Esophagus muscularis mucosa (tissue), 4 donors: ENCODE measurements at regions not wholly inside any gene's neighbourhood (a gene's known extent, or its start where the extent isn't known, plus 50 kb on each side); places are given as distances from the start of the nearest gene placed in this dataset.

Experiments used
- DNase-seq: peaks from one replicate; pipeline ENCODE4 v3.0.0-alpha.2; 2017; ENCODE audit errors: extremely low spot score
- H3K27ac ChIP-seq, 4 donors: fragments of 200-600 bp; sonication (generic); replicated peaks in 1 of 4; 1 replicate in 3 of 4; 2 replicates in 1 of 4; pipeline ENCODE4 v1.5.1; 2016 to 2019; ENCODE audit warnings: mild to moderate bottlenecking in 1 of 4
- H3K27me3 ChIP-seq, 4 donors: fragments of 200-600 bp; sonication (generic); one replicate each; pipeline versions ENCODE4 v1.5.1 to v1.6.0; 2016 to 2019
- H3K36me3 ChIP-seq, 4 donors: fragments of 200-600 bp; sonication (generic); one replicate each; pipeline ENCODE4 v1.5.1; 2016 to 2019
- H3K4me1 ChIP-seq, 4 donors: fragments of 200-600 bp; sonication (generic); one replicate each; pipeline ENCODE4 v1.5.1; 2016 to 2019
- H3K4me3 ChIP-seq, 4 donors: fragments of 200-600 bp; sonication (generic); 1 replicate in 2 of 4; 2 replicates in 2 of 4; pipeline ENCODE4 v1.5.1; 2016 to 2019; ENCODE audit warnings: mild to moderate bottlenecking in 4 of 4, moderate library complexity in 1 of 4
- H3K9me3 ChIP-seq, 4 donors: fragments of 200-600 bp; sonication (generic); 1 replicate in 3 of 4; 2 replicates in 1 of 4; pipeline ENCODE4 v1.5.1; 2016 to 2019
- CTCF ChIP-seq, 3 experiments: fragments of 200-600 bp in 2 of 3; fragments of 450-650 bp in 1 of 3; sonication (generic) in 2 of 3; IDR thresholded peaks; one replicate each; pipeline ENCODE4 v1.5.1; 2017 to 2019; ENCODE audit warnings: antibody characterized with exemption in 3 of 3, mild to moderate bottlenecking in 2 of 3, moderate library complexity in 1 of 3
- EP300 ChIP-seq: sonication (generic); formaldehyde crosslinking; IDR thresholded peaks from one replicate; pipeline ENCODE4 v1.6.1; 2017; ENCODE audit warnings: antibody characterized with exemption
- POLR2A ChIP-seq: fragments of 450-650 bp; IDR thresholded peaks from one replicate; pipeline ENCODE4 v1.6.1; 2017; ENCODE audit warnings: antibody characterized with exemption, moderate library complexity, mild to moderate bottlenecking, low read depth
- POLR2AphosphoS5 ChIP-seq, 2 donors: sonication (generic); formaldehyde crosslinking; IDR thresholded peaks; one replicate each; pipeline ENCODE4 v1.6.1; 2017; ENCODE audit warnings: antibody characterized with exemption in 2 of 2
- WGBS: methylation state at CpG from one replicate; pipeline ENCODE4 v1.1.5; 2018; 5-methylcytosine and 5-hydroxymethylcytosine counted together
- intact Hi-C: fragments of 100-400 bp; cut with DNase I; formaldehyde crosslinking; loops from one replicate; pipeline ENCODE4 v1.15.1; 2023

GRCh38 chr3:171535799-171536198 lies 75.6 kb upstream of the TNIK start:
- Histone ChIP-seq H3K27me3 (no peaks in the 10 kb centered on the region), H3K9me3 (no peaks in the 10 kb centered on the region), H3K4me3 (no peak overlapping the region), H3K27ac (no peak overlapping the region), H3K36me3 (no peaks in the 10 kb centered on the region), H3K4me1 (no peaks in the 10 kb centered on the region)
- DNase-seq, result no peak
- intact Hi-C loops, result no loop called here
- TF ChIP-seq POLR2A (no peak), POLR2AphosphoS5 (IDR thresholded peaks at IDR 0.05) (no peak), CTCF (IDR thresholded peaks at IDR 0.05) (no peak), EP300 (no peak)
- WGBS, result 95% methylated on average over 2 of the region's 2 CpGs

- Histone ChIP-seq H3K4me1 (no peaks in the 10 kb centered on the region), H3K36me3 (no peaks in the 10 kb centered on the region), H3K27ac (no peak overlapping the region), H3K27me3 (no peaks in the 10 kb centered on the region), H3K9me3 (no peaks in the 10 kb centered on the region), H3K4me3 (no peak overlapping the region)
- peak; percentile 24 for DNase-seq
- 95% methylated on average over 3 of the region's 3 CpGs for WGBS
- TF ChIP-seq POLR2A (no peak), EP300 (no peak), POLR2AphosphoS5 (IDR thresholded peaks at IDR 0.05) (no peak), CTCF (IDR thresholded peaks at IDR 0.05) (no peak)
- intact Hi-C loops, result no loop called here
Measured at GRCh38 chr3:171535133-171535532, 74.9 kb upstream of the TNIK start.

- peak; percentile 47 for DNase-seq
- TF ChIP-seq CTCF (IDR thresholded peaks at IDR 0.05), result no peak
- Histone ChIP-seq H3K27ac (no peak overlapping the region), H3K9me3 (no peaks in the 10 kb centered on the region), H3K4me1 (no peaks in the 10 kb centered on the region), H3K36me3 (no peaks in the 10 kb centered on the region), H3K27me3 (no peaks in the 10 kb centered on the region), H3K4me3 (no peak overlapping the region)
- intact Hi-C loops, result no loop called here
- 77% methylated on average over 2 of the region's 2 CpGs for WGBS
Measured at GRCh38 chr3:171533702-171534101, 73.5 kb upstream of the TNIK start.

- Histone ChIP-seq H3K9me3 (no peaks in the 10 kb centered on the region), H3K27ac (no peak overlapping the region), H3K4me1 (no peaks in the 10 kb centered on the region), H3K36me3 (no peaks in the 10 kb centered on the region), H3K4me3 (no peak overlapping the region), H3K27me3 (no peaks in the 10 kb centered on the region)
- intact Hi-C loops, result no loop called here
- DNase-seq, result no peak
- TF ChIP-seq CTCF (IDR thresholded peaks at IDR 0.05), result no peak
- TF ChIP-seq POLR2AphosphoS5 (IDR thresholded peaks at IDR 0.05), result no peak
- no peak for TF ChIP-seq POLR2A
- TF ChIP-seq EP300, result no peak
- WGBS, result 100% methylated on average over 1 of the region's 1 CpG
Measured at GRCh38 chr3:171532294-171532693, 72.1 kb upstream of the TNIK start.

GRCh38 chr3:171531716-171532115 lies 71.5 kb upstream of the TNIK start:
- no peaks in the 10 kb centered on the region for H3K9me3 ChIP-seq
- H3K27me3 ChIP-seq, result no peaks in the 10 kb centered on the region
- H3K4me3 ChIP-seq, result no peak overlapping the region
- no peak for DNase-seq
- WGBS, result 80% methylated on average over 2 of the region's 2 CpGs
- intact Hi-C loops, result no loop called here
- no peaks in the 10 kb centered on the region for H3K36me3 ChIP-seq
- TF ChIP-seq POLR2A, result no peak
- no peak for TF ChIP-seq CTCF (IDR thresholded peaks at IDR 0.05)
- TF ChIP-seq POLR2AphosphoS5 (IDR thresholded peaks at IDR 0.05), result no peak
- no peak for TF ChIP-seq EP300
- H3K27ac ChIP-seq, result no peak overlapping the region
- H3K4me1 ChIP-seq, result no peaks in the 10 kb centered on the region
